ENCODE measurements at regions not wholly inside any gene's neighbourhood (a gene's known extent, or its start where the extent isn't known, plus 50 kb on each side); places are given as distances from the start of the nearest gene placed in this dataset.

GRCh38 chr2:173654161-173654895, 299.7 kb downstream of the CDCA7 start:
- ChIA-PET POLR2A (no interaction called here), CTCF (no interaction called here)
- no peak overlapping the region for H3K4me3 Mint-ChIP-seq
- peaks cover 12% of the 10 kb centered on the region for H3K27me3 Mint-ChIP-seq
- no peaks in the 10 kb centered on the region for H3K9me3 Mint-ChIP-seq
- no peaks in the 10 kb centered on the region for H3K36me3 Mint-ChIP-seq (ENCODE audit: low read depth)
- no peaks in the 10 kb centered on the region for H3K4me1 Mint-ChIP-seq
- no peak for DNase-seq
- no peak overlapping the region for H3K27ac Mint-ChIP-seq

GRCh38 chr2:173654896-173655265, 300.2 kb downstream of the CDCA7 start:
- H3K27ac Mint-ChIP-seq = no peak overlapping the region
- ChIA-PET CTCF (no interaction called here), POLR2A (no interaction called here)

GRCh38 chr2:173656086-173656485, 301.4 kb downstream of the CDCA7 start:
- ChIA-PET CTCF (no interaction called here), POLR2A (no interaction called here)
- no peak for DNase-seq
- Mint-ChIP-seq H3K36me3 (ENCODE audit: low read depth) (no peaks in the 10 kb centered on the region), H3K27ac (no peak overlapping the region), H3K9me3 (no peaks in the 10 kb centered on the region), H3K4me3 (no peak overlapping the region), H3K27me3 (peaks cover 12% of the 10 kb centered on the region), H3K4me1 (no peaks in the 10 kb centered on the region)

More at GRCh38 chr2:173654896-173655265, 300.2 kb downstream of the CDCA7 start:
- H3K36me3 Mint-ChIP-seq (ENCODE audit: low read depth) = no peaks in the 10 kb centered on the region
- no peak for DNase-seq
- no peak overlapping the region for H3K4me3 Mint-ChIP-seq
- peaks cover 12% of the 10 kb centered on the region for H3K27me3 Mint-ChIP-seq
- no peaks in the 10 kb centered on the region for H3K9me3 Mint-ChIP-seq
- no peaks in the 10 kb centered on the region for H3K4me1 Mint-ChIP-seq

DNA sequence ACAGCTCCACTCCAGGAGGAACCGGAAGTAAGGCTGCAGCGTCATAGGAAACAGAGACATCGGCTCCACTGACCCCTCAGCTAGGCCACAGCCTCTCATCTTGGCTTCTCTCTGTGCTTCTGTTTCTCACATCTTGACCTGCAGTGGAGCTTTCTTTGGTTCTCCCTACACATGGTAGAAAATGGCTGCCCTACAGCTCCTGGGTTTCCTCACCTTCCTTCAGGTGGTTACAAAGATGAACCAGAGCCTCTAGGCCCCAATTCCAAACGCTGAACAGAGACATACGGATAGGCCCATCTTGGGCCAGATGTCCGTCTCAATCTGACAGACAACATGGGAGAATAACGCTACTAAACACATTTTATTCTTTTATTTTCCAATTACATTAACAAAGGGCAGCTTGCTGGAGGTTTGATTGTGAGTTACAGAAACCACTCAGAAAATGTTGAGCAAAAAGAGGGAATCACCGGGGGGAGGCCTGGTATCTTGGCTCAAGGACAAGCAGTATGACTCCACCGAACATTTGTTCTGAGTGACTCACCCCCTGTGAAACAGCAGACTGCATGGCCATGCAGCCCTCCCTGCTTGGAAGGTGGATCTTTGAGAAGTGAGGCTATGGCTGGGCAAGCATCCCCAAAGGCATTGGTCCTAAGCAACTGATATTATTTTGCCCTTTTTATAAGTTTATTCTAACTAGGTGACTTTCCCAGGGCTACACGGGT, 303.5 kb downstream of the CDCA7 start:
- CTCF ChIA-PET = no interaction called here
- Mint-ChIP-seq H3K27me3 (peaks cover 17% of the 10 kb centered on the region), H3K4me1 (no peaks in the 10 kb centered on the region), H3K4me3 (no peak overlapping the region), H3K9me3 (no peaks in the 10 kb centered on the region), H3K36me3 (ENCODE audit: low read depth) (no peaks in the 10 kb centered on the region), H3K27ac (no peak overlapping the region)
- POLR2A ChIA-PET = no interaction called here
- no peak for DNase-seq

DNA sequence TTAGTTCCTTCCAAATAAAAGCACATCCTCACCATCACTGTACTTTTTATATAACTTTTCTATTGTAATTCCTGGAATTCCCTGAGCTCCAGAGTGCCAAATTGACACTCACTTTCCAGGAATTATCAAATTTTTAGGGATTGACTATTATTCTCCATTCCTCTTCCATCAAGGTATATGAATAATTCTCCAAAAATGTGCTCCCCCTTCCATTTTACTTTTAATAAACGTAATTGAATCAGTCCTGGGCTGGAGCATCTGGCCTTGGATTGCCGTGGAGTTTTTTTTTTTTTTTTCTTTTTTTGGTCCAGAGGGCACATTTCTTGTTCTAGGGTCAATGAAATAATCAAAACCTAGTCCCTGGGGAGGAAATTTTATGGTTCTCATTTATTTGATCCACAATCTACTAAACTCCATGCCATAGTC, 304.3 kb downstream of the CDCA7 start:
- Mint-ChIP-seq H3K27me3 (peaks cover 14% of the 10 kb centered on the region), H3K9me3 (no peaks in the 10 kb centered on the region), H3K27ac (no peak overlapping the region), H3K36me3 (ENCODE audit: low read depth) (no peaks in the 10 kb centered on the region), H3K4me1 (no peaks in the 10 kb centered on the region), H3K4me3 (no peak overlapping the region)
- POLR2A ChIA-PET = no interaction called here
- CTCF ChIA-PET = interaction anchor here (0.7 kb wide), 1 partner anchor 93 kb away, joined by 3 read pairs; no protein-coding TSS in a partner anchor
- no peak for DNase-seq

DNA sequence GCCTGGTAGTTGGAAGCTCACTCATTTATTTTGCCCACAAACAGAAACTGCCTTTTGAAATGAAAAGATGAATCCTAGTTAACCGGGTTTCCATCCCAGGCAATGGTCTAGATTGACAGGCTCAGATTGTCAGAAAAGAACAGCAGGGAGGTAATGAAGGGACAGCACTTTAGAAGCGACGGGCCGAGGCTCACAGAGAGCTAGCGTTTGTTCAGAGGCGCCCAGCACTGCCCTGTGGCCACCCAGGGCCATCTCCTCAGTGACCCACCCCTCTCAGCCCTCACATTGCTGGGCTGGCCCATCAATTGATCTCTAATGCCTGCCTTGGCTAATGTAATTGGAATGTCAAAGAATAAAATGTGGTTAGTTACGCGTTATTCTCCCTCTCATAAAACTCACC, 304.8 kb downstream of the CDCA7 start:
- no peak overlapping the region for H3K4me3 Mint-ChIP-seq
- H3K4me1 Mint-ChIP-seq = no peaks in the 10 kb centered on the region
- no peak overlapping the region for H3K27ac Mint-ChIP-seq
- peaks cover 14% of the 10 kb centered on the region for H3K27me3 Mint-ChIP-seq
- H3K9me3 Mint-ChIP-seq = no peaks in the 10 kb centered on the region
- POLR2A ChIA-PET = no interaction called here
- CTCF ChIA-PET = interaction anchor here (0.7 kb wide), 1 partner anchor 94 kb away, joined by 3 read pairs; no protein-coding TSS in a partner anchor
- no peak for DNase-seq
- H3K36me3 Mint-ChIP-seq (ENCODE audit: low read depth) = no peaks in the 10 kb centered on the region

- H3K27ac Mint-ChIP-seq = no peak overlapping the region
- H3K4me3 Mint-ChIP-seq = no peak overlapping the region
- no peaks in the 10 kb centered on the region for H3K36me3 Mint-ChIP-seq (ENCODE audit: low read depth)
- no peaks in the 10 kb centered on the region for H3K4me1 Mint-ChIP-seq
- H3K9me3 Mint-ChIP-seq = no peaks in the 10 kb centered on the region
- DNase-seq = no peak
- POLR2A ChIA-PET = no interaction called here
- H3K27me3 Mint-ChIP-seq = peaks cover 17% of the 10 kb centered on the region
- CTCF ChIA-PET = interaction anchor here (0.6 kb wide), 1 partner anchor 647 kb away, joined by 3 read pairs; no protein-coding TSS in a partner anchor
These were observed 303.6 kb downstream of the SP3 start for GRCh38 chr2:173661586-173661985.

- POLR2A ChIA-PET = no interaction called here
- Mint-ChIP-seq H3K4me1 (no peaks in the 10 kb centered on the region), H3K27me3 (peaks cover 24% of the 10 kb centered on the region), H3K27ac (no peak overlapping the region), H3K36me3 (ENCODE audit: low read depth) (no peaks in the 10 kb centered on the region), H3K9me3 (no peaks in the 10 kb centered on the region), H3K4me3 (no peak overlapping the region)
- CTCF ChIA-PET = interaction anchor here (0.9 kb wide), 1 partner anchor 60 kb away, joined by 3 read pairs; no protein-coding TSS in a partner anchor
- no peak for DNase-seq
These were observed 301.8 kb downstream of the SP3 start for GRCh38 chr2:173663353-173663752.

GRCh38 chr2:173663835-173664512, 301.2 kb downstream of the SP3 start:
- H3K27ac Mint-ChIP-seq = no peak overlapping the region
- no peaks in the 10 kb centered on the region for H3K36me3 Mint-ChIP-seq (ENCODE audit: low read depth)
- DNase-seq = no peak
- ChIA-PET CTCF (no interaction called here), POLR2A (interaction anchor here (0.7 kb wide), 1 partner anchor 876 kb away, joined by 3 read pairs; no protein-coding TSS in a partner anchor)
- H3K4me3 Mint-ChIP-seq = no peak overlapping the region
- peaks cover 25% of the 10 kb centered on the region for H3K27me3 Mint-ChIP-seq
- no peaks in the 10 kb centered on the region for H3K9me3 Mint-ChIP-seq
- no peaks in the 10 kb centered on the region for H3K4me1 Mint-ChIP-seq

DNA sequence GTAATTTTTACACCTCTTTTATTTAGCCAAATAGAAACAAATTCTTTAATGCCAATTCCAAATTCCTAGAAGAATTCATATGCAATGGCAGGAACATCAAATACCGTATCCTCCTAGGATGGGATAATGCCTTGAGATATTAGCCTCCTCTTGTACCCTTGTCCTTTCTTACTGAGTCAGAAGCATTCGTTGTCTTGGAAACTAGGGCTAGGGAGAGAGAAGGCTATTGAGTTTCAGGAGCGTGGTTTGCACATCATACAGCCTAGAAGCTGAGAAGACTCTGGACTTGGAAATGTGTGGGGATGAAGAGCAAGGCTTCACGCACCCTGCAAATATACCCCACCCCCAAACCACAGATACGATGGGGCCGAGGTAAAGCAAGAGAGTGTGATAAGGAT, 300.7 kb downstream of the SP3 start:
- CTCF ChIA-PET = no interaction called here
- POLR2A ChIA-PET = interaction anchor here (0.7 kb wide), 1 partner anchor 876 kb away, joined by 3 read pairs; no protein-coding TSS in a partner anchor
- Mint-ChIP-seq H3K27ac (no peak overlapping the region), H3K36me3 (ENCODE audit: low read depth) (no peaks in the 10 kb centered on the region), H3K4me3 (no peak overlapping the region), H3K4me1 (no peaks in the 10 kb centered on the region), H3K9me3 (no peaks in the 10 kb centered on the region), H3K27me3 (peaks cover 28% of the 10 kb centered on the region)
- no peak for DNase-seq

GRCh38 chr2:173666171-173666888, 298.8 kb downstream of the SP3 start:
- Mint-ChIP-seq H3K4me1 (no peaks in the 10 kb centered on the region), H3K9me3 (no peaks in the 10 kb centered on the region), H3K36me3 (ENCODE audit: low read depth) (no peaks in the 10 kb centered on the region), H3K4me3 (no peak overlapping the region), H3K27ac (no peak overlapping the region), H3K27me3 (peaks cover 36% of the 10 kb centered on the region)
- ChIA-PET POLR2A (no interaction called here), CTCF (no interaction called here)
- no peak for DNase-seq

DNA sequence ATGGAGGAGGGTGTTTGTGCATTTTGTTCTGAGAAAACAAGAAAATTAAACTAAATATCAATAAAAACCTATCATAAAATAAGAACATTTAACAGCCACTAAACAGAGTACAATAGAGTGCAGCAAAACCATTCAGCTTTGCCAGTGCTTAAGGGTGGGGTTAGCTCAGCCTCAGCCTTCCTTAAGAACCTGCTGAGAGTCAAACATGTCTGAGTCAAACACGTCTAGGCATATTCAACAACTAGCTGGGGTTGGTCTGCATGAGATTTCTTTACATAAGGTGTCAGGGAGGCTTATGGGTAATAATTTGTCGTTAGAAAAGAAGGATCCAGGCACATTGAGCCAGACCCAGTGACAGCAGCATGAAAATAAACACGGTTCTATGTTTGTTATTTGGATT, 298.2 kb downstream of the SP3 start:
- POLR2A ChIA-PET = no interaction called here
- DNase-seq = no peak
- H3K27ac Mint-ChIP-seq = no peak overlapping the region

GRCh38 chr2:173667415-173667814, 297.8 kb downstream of the SP3 start:
- Mint-ChIP-seq H3K4me3 (no peak overlapping the region), H3K27me3 (peaks cover 36% of the 10 kb centered on the region), H3K9me3 (no peaks in the 10 kb centered on the region), H3K36me3 (ENCODE audit: low read depth) (no peaks in the 10 kb centered on the region), H3K27ac (no peak overlapping the region), H3K4me1 (no peaks in the 10 kb centered on the region)
- DNase-seq = no peak
- ChIA-PET POLR2A (no interaction called here), CTCF (interaction anchor here (0.6 kb wide), 1 partner anchor 29 kb away, joined by 3 read pairs; no protein-coding TSS in a partner anchor)

More for the DNA sequence above, 298.2 kb downstream of the SP3 start:
- no peaks in the 10 kb centered on the region for H3K4me1 Mint-ChIP-seq
- H3K4me3 Mint-ChIP-seq = no peak overlapping the region
- H3K36me3 Mint-ChIP-seq (ENCODE audit: low read depth) = no peaks in the 10 kb centered on the region
- H3K9me3 Mint-ChIP-seq = no peaks in the 10 kb centered on the region
- H3K27me3 Mint-ChIP-seq = peaks cover 36% of the 10 kb centered on the region
- CTCF ChIA-PET = no interaction called here

All from activated CD4-positive, alpha-beta T cell treated with anti-CD3 and anti-CD28 coated beads, Interleukin-2, amount 10 ng/mL, durations not matched to agents 7 days and 5 days (primary cell).